ENCODE measurements at regions not wholly inside any gene's neighbourhood (a gene's known extent, or its start where the extent isn't known, plus 50 kb on each side); places are given as distances from the start of the nearest gene placed in this dataset.
"Not testable (repeated sequence)": the region's sequence is repeated elsewhere in the genome, so short reads cannot be mapped to it uniquely, and the experiment has no call there.

DNA sequence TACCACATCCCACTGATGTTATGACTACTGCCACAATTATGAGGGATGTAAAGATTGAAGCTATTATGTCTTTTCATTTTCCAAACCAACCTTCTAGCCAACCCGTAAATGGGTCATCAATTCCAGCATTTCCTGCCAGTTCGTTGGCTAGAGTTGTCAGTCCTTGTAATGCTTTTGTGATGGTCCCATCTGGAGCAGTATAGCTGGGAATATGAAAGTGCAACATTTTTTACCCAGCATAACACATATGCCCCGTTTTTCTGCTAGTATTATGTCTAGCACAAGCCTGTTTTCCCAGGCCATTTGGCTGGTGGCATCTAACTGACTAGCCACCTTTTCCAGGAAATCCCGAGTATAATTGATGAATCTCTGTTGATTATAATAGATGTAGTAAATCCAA is 1501.6 kb upstream of the SLC39A10 start:
- DNase-seq = no peak

DNA sequence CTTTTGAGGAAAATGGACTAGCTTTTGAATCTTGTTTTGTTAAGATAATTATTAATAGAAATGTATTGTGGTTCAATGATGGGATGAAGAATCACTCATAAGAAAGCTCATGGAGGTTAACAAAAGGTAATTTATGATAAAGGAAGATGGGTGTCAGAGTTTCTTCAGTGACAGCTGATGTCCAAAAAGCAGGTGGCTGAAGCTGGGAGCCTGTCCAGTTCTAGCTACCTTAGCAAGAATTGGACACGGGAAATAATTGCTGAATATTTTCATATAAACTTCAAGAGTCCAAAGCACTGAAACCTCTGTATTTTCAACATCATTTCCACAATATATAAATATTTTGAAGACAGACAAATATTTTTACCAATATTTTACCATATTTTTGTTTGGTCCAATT is 1505.8 kb upstream of the SLC39A10 start:
- DNase-seq = no peak

DNA sequence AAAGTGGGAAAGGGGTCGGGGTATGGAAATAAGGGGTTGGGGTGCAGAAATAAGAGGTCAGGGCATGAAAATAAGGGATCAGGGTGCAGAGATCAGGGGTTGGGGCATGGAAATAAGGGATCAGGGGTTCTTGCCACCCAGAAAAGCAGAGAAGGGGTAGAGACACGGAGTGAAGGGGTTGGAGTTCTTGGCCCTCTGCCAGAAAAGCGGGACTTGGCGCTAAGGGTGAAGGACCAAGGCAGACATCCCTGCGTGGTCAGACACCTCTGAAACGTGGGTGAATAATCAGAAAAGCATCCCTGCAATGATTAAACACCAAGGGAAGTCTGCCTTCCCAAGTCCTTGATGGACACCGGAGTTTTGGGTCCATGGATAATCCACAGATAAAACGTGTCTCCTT is 1521.6 kb upstream of the SLC39A10 start:
- DNase-seq = no peak

DNA sequence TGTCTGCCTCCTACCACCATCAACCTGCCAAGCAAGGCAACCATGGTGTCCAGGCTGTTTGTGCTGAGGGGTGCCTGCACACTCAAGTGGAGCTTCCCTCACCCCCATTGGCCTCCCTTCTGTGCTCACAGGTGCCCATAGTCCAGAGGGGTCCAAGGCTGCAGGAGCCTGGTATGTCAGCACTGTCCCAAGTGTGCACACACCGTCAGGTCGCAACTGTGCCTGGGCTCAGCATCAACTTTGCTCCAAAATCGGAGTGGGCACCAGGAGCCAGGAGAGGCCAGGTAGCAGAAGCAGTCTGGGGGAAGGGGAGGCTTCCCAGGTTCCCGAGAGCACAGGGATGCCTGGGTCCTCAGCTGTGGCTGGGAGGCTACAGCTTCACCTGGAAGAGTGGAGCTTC is 1528.2 kb upstream of the SLC39A10 start:
- no peak for DNase-seq

DNA sequence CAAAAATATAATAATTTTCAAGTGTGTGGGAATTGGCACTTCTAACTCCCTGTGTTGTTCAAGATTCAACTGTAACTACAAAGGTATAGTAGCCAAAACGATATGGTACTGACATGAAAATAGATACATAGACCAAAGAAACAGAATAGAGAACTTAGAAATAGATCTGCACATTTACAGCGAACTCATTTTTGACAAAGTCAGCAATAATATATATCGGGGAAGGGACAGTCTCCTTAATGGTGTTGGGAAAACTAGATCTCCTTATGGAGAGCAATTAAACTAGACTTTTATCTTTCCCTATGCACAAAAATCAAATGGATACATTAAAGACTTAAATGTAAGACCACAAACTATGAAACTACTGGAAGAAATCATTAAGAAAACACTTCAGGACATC is 1530.6 kb upstream of the SLC39A10 start:
- no peak for DNase-seq

DNA sequence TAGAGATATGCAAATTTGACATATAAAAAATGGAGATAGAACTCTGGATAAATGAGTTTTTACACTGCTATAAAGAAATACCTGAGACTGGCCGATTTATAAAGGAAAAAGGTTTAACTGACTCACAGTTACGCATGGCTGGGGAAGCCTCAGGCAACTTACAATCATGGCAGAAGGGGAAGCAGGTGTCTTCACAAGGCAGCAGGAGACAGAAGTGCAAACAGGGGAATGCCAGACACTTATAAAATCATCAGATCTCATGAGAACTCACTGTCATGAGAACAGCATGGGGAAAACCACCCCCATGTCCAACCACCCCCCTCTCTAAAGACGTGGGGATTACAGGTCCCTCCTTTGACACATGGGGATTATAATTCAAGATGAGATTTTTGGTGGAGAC is 1540.2 kb upstream of the SLC39A10 start:
- DNase-seq = no peak

DNA sequence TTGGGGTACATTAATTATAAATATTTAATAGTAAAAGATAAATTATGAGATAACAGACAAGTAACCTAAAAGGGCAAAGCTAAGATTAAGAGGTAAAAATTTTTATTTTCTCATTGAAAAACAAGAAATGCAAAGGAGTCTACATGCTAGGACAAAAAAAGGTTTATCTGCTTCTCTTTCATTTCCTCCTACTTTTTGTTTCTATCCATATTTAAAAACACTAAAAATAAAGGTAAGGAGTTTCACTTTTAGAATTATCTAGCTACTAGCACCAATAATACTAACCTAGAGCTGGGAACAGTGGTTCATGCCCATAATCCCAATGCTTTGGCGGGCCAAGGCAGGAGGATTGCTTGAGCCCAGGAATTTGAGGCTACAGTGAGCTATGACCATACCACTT is 1551.7 kb upstream of the SLC39A10 start:
- DNase-seq = no peak

DNA sequence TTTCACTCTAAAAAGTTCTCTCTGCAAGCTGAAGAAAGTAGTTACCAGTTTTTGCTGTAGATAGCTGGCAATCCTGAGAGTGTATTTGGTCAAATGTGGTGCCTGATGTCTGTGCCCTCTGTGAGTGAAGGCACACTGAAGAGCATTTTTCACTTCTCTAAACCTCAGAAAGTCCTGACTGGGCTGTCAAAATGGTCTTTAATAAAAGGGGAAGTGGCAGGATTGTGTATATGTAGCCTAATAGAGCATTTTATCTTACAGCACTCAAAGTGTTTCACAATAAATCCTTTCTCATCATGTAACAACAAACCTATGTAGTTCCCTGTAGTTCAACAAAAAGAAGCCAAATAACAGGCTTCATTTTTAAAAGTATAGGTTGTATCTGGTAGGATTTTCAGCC is 1552.3 kb upstream of the SLC39A10 start:
- DNase-seq = no peak

DNA sequence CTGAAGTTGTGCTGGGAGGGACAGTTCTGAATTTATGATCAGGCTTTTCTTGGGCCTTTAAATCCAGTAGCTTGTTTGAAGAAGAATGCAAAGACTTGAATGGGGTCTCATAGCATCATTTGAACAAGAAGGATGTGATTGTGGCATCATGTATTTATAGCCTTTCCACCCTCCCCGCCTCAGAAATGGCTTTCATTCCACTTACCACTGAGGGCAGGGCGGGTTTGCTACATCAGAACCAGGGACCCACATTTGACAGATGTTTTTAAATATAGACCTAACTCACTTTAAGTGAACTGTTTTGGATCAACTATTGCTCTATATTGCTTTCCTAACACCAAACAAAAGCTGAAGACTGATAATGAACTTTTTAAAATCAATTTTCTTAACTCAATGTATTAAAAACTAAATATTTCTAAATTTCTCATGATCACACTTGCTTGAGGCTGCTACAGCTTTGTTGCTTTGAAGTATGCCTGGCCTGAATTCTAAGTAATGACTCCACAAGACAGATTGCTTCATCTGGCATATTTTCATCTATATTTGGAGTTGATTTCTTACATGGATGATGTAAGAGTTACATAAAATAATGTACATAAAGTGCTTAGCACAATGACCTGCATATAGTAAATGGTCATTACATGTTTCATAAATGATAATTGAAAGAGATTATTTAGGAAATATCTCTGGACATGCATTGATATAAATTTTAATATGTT is 1552.9 kb upstream of the SLC39A10 start:
- DNase-seq = no peak

DNA sequence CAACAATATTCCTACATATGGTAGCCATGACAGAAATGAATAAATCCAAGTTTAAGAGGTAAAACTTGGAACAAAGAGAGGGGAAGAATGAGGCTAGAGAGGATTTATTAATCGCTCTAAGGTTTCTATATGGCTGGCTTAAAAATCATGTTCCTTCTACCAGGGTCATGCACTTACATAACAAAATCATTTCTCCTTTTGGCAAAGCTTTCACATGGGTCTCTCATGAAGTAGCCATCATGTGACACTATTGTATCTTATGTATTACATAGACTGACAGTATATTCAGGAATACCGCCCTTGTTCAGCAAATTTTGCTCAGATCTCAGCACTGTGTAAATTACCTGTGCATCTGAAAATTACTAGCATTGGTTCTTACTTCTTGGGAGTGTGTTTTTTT is 1554.5 kb upstream of the SLC39A10 start:
- no peak for DNase-seq

DNA sequence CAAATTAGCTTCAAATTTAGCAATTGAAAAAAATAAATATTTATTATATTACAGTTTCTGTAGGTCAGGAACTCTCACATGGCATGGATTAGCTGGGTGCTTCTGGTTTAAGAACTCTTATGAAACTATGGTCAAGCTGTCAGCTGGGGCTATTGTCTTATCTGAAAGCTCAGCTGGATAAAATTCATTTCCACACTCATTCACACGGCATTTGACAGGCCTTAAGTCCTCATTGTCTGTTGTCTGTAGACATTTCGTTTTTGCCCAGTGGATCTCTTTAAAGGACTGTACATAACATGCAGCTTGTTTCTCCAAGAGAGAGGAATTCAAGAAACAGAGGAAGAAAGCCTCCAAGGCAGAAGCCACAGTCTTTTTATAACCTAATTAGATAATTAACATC is 1556.8 kb upstream of the SLC39A10 start:
- DNase-seq = no peak

DNA sequence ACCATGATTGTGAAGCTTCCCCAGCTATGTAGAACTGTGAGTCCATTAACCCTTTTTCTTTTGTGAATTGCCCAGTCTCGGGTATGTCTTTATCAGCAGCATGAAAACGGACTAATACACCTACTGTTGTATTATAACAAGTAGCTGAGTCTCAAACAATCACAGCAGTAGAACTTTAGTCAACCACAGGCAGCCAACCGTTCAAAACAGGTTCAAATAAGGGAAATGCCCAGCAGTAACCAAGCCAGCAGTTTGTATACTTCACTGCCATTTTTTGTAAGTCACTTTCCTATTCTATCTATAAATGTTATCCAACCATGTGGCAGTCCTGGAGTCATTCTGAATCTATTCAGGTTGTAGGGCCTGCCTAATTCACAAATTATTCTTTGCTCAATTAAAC is 1560.6 kb upstream of the SLC39A10 start:
- DNase-seq = no peak

DNA sequence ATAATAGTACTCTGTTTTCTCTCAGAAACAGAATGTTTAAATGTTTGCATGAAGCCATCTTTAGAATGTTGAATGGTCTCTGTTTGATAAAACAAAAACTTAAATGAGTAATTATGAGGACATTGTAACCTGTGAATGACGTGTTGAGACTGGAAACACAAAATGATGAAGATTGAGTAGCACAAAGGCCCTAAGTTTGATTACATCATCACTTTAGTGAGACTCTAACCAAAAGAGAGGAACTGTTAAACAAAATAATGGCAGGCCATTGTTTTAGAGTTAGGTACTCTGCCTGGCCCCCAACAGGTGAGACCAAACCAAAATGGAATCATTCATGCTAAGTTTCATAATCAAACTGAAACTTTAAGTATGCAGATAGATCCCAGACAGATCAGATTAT is 1561.7 kb upstream of the SLC39A10 start:
- DNase-seq = no peak

DNA sequence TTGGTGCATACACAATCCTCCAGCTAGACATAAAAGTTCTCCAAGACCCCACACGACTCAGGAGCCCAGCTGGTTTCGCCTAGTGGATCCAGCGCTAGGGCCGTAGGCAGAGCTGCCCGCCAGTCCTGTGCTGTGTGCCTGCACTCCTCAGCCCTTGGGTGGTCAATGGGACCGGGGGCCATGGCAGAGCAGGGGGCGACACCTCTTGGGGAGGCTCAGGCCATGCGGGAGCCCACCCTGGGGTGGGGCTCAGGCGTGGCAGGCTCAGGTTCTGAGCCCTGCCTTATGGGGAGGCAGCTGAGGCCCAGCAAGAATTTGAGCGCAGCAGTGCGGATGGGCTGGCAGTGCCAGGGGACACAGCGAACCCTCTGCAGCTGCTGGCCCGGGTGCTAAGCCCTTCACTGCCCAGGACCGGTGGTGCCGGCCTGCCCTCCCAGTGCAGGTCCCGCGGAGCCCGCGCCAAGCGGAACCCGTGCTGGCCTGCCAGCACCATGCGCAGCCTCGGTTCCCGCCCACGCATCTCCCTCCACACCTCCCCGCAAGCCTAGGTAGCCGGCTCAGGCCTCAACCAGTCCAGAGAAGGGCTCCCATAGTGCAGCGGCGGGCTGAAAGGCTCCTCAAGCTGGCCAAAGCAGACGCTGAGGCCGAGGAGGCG is 1566.6 kb upstream of the SLC39A10 start:
- DNase-seq = no peak

DNA sequence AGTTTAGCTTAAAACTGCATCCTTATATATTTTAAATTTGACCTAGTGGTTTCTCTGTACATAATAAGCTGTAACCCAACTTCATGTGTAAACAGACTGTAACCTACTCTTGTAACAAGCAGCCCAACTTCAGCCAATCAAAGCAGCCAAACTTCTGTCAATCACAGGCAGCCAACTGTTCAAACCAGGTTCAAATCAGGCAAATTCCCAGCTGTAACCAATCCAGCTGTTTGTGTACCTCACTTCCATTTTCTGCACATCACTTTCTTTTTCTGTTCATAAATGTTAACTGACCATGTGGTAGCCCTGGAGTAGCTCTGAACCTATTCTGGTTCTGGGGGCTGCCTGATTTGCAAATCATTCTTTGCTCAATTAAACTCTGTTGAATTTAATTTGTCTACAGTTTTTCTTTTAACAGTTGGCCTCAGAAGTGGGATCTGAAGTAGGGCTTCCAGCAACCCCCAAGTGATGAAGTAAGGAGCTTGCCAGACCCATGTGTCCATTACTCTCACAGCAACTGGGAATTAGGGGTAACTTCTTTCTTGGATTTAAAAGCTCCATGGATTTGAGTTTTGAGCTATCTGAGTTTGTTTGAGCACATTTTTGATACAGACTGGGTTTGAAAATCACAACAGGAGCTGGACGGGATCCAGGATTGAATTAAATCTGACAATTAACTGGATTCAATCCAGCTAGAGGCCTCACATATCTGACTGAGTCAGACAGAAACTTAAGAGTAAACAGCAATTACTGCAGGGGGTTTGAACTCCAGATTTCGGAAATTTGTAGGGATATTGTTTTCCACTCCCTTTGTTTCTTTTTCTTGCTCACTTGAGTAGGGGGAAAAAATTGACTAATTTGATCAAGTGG is 1569.7 kb upstream of the SLC39A10 start:
- no peak for DNase-seq

DNA sequence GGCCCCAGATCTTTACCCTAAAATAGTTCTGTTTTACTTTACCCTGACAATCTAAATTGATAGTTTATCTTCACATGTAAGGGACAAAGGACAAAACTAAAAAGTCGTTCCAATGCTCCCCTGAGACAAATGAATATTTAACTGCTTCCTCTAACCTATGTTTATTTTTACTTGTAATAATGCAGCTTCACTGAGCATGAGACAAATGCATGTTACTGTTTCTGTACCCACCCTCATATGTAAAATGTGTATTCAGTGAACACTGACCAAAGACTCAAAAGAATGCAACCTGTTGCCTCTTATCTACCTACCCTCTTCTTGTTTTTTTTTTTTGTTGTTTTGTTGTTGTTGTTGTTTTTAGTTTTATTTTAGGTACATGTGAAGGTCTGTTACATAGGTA is 1570.9 kb upstream of the SLC39A10 start:
- DNase-seq = no peak

DNA sequence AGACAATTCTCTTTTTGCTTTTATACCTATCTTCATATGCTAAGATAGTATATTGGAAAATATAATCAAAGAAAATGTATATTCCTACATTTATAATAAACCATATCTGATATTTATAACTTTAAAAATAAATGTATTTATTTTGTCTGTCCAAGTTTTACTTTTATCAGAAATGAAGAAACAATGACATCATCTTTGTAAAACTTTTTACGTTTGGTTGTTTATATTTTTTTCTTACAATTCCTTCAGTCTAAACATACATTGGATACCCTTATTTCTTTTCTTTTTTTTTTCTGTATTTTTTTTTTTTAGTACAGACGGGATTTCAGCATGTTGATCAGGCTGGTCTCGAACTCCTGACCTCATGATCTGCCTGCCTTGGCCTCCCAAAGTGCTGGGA is 1577.0 kb upstream of the SLC39A10 start:
- no peak for DNase-seq

DNA sequence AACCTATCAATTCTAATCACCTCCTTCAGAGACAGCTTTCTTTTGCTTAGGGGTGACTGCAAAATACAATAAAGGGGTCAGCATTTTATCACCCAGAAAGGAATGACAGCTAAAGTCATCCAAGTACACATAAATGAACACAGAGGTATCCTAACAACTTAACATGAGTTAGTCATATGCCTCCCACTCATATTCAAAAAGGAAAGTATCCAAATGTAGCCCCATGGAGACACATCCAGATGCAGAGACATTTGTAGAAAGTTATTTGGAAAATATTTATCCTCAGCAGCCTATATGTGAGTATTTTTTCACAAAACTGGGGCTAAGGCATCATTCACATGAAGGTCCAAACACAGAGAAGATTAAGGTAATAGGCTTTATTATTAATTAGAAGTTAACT is 1579.7 kb upstream of the SLC39A10 start:
- DNase-seq = no peak

DNA sequence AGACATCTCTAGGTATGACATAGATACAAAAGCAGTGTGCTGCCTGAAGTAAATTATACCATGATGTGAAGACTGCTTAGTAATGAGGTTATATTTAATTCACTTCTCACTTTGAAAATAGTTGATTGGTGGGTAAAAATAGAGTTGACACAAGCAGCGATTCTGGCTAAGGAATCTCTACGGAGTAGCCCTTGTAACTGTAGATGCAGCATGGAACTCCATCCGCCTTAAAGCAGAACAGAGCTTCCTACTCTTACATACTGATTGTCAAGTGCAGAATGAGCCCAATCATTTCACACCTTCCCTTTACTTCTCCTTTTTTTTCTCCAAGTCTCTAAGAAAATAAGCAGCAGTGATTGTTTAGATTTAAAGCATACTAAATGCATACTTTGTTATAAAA is 1594.6 kb upstream of the SLC39A10 start:
- DNase-seq = no peak

DNA sequence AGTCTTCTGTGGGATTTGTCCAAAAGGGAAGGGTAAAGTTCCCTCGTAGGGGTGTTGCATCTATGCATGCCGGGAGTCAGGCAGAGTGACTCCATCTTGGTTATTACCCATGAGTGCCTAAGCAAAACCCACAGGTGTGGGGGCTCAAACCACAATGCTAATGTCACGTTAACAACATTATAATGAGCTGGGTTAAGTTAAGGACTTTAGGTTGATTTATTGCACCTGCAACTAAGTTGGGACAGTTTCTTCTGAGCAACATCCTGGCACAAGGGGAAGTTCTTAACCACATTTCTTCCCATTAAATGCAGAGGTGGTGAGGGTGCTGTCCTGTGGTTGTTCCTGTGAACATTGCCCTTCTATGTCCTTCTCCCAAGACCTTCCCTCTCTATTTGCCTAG is 1596.8 kb upstream of the SLC39A10 start:
- no peak for DNase-seq

DNA sequence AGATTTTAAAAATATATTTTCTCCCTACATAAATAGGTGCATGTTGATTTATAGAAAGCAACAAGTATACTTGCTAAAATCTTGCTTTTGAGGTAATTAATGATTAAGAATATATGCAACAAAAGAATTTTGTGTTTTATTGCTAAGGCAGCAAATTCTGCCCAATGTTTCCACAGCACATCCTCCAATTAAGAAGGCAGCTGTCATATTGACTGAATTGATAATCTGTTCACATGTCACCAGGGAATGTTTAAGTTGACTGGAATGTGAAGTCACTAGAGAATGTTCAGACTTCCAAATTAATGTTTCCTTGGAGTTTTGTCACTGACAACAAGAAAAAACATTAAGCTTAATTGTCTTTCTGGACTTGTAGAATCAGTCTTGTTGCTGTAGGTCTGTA is 1602.7 kb upstream of the SLC39A10 start:
- no peak for DNase-seq

DNA sequence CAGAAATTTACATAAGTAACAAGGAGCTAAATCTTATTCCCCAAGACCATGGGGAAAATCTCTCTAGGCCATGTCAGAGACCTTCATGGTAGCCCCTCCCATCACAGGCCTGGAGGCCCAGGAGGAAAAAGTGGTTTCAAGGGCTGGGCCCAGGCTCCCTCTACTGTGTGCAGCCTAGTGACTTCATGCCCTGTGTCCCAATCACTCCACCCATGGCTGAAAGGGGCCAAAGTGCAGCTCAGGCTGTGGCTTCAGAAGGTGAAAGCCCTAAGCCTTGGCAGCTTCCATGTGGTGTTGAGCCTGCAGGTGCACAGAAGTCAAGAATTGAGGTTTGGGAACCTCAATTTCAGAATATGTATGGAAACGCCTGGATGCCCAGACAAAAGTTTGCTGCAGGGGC is 1612.7 kb upstream of the SLC39A10 start:
- no peak for DNase-seq

DNA sequence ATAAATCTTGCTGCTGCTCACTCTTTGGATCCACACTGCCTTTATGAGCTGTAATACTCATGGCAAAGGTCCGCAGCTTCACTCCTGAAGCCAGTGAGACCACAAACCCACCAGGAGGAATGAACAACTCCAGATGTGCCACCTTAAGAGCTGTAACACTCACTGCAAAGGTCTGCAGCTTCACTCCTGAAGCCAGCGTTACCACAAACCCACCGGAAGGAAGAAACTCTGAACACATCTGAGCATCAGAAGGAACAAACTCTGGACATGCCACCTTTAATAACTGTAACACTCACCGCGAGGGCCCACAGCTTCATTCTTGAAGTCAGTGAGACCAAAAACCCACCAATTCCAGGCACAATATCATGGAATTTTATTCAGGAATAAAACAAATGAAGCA is 1635.9 kb upstream of the SLC39A10 start:
- DNase-seq = not testable (repeated sequence)

DNA sequence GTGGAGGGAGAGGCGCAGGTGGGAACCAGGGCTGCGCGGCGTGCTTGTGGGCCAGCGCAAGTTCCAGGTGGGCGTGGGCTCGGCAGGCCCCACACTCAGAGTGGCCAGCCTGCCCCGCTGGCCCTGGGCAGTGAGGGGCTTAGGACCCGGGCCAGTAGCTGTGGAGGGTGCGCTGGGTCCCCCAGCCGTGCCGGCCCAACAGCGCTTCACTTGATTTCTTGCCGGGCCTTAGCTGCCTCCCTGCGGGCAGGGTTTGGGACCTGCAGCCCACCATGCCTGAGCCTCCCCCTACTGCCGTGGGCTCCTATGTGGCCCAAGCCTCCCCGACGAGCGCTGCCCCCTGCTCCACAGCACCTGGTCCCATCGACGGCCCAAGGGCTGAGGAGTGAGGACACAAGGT is 1636.9 kb upstream of the SLC39A10 start:
- no peak for DNase-seq
